Endometrial microvascular endothelial cells (primary cell): ENCODE measurements at regions not wholly inside any gene's neighbourhood (a gene's known extent, or its start where the extent isn't known, plus 50 kb on each side); places are given as distances from the start of the nearest gene placed in this dataset.

Experiments used
- in situ Hi-C: cut with HindIII; loops from 2 replicates; pipeline ENCODE4 v1.10.0; 2017; ENCODE audit warnings: low sequenced_read_pairs, low pct_unique_long_range_greater_than_20kb; ENCODE audit errors: inconsistent ontology term

DNA sequence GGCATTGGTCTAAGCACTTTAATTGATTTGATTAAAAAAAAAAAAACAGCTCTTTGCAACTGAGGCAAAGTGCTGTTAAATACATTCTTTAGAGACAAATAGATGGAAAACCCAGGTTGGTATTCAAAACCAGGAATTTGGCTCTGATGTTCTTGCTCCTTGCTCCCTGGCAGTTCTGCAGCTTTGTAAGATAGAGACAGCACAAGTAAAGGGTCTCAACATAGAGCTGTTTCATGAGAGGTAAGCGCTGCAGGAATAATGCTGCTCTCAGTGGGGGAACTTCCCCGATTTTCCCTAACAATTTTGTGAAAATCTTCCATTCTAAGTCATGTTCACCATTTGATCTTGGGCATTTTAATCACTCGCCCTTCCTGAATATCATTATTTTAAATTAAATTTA lies 479.5 kb upstream of the HS3ST1 start:
- in situ Hi-C loops, result loop anchor here (25.0 kb wide), 1 partner anchor 96 kb away; no protein-coding TSS in a partner anchor

DNA sequence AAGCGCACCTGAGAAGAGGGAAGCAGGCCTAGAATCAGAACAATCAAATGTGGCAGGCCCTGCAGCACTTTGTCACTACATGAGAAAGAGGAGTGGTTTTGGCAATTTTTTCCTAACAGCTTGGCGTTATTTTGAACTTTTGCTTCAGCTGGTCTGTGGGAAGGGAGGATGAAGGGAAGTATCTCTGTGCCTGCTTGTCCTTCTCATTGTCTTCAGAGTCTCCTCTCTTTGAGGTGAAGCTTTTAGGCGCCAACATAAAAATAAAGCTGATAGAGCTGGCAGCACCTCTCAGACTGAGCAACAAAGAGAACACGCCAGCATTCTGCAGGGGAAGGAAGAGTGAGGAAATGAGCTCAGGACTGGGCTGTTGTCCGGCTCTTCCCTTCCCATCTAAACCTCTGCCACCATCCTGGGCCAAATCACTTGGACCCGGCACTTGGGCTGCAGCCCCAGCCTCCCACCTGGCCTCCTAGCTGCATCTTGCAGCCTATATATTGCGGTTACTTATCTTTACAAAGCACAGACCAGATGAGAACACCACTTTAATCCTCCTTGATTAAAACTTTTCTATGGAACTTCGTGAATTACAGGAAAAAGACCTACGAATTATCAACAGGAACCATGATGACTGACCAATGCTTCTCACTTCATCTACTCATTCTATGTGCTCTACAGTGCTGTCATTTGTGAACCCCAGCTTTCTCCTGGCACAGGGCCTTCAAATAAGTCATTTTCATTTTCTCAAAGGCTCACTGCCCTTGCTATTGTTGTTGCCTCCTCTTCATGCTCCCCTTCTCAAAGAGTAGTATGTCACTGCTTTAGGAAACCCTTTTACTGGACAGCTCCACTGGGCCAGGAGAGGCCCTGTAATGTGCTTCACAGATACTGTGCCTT lies 476.4 kb upstream of the HS3ST1 start:
- in situ Hi-C loops, result loop anchor here (25.0 kb wide), 1 partner anchor 93 kb away; no protein-coding TSS in a partner anchor

DNA sequence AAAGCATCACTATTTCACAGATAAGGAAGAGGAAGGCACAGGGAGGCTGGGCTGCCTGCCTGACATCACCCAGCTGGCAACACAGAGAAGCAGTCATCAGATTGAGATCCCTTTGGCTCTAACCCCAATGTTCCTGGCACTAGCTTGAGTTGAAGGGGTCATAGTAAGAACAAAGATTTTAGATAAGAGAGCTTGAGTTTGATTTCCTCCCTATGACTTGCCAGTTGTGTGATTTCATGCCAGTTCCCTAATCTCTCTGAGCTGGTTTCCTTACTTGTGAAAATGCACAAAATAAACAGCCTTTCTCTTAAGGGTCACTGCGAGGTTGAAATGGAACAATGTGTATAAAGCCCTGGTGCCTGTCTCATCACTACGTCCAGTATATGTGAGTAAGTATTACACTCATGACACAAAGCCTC lies 475.4 kb upstream of the HS3ST1 start:
- in situ Hi-C loops, result loop anchor here (25.0 kb wide), 1 partner anchor 92 kb away; no protein-coding TSS in a partner anchor

DNA sequence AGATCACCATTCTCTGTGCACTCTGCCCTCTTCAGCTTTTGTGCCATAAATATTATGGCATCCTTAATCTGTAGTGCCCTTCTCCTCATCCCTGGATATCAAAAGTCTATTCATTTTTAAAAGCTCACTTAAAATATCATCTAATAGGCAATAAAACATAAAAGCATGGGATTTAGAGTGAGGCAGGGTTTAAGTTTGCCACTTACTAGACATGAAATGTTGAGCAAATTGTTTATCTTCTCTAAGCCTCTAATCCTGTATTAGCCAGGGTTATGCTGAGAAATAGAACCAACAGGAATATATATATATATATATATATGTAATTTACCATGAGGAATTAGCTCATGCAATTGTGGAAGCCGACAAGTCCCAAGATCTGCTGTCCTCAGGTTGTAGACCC lies 472.4 kb upstream of the HS3ST1 start:
- in situ Hi-C loops, result loop anchor here (25.0 kb wide), 1 partner anchor 89 kb away; no protein-coding TSS in a partner anchor

DNA sequence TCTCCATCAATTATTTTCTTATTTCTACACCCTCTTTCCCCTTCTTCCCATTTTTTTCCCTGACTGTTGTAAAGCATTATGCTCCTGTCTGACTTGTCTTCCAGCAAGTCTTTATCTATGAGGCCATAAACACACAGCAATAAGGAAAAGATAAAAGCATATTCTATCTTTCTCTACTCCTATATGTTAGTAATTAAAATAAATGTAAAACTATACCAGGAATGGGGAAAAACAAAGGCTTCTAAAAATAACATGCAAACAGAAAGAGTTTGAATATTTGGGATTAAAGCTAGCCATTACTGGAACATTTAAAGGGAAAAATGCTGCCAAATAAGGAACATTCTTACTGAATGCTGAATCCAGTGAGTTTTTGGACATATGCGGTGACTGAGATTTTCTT lies 471.7 kb upstream of the HS3ST1 start:
- in situ Hi-C loops, result loop anchor here (25.0 kb wide), 1 partner anchor 88 kb away; no protein-coding TSS in a partner anchor

DNA sequence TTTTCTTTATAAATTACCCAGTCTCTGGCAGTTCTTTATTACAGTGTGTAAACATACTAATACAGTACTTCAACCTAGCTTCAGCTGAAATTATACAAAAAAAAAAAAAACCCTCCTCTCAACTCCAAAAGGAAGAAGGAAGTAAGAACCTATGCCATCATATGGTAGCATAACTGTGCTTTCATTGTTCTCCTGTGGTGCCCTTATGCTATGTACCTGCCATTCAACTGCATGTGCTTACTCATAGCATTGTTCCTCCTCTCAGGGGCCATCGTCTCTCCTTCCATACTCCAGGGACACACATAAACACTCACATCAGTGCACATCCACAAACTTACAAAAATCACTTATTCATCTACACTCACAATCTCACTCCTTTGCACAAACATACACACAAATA lies 470.1 kb upstream of the HS3ST1 start:
- in situ Hi-C loops, result no loop called here

DNA sequence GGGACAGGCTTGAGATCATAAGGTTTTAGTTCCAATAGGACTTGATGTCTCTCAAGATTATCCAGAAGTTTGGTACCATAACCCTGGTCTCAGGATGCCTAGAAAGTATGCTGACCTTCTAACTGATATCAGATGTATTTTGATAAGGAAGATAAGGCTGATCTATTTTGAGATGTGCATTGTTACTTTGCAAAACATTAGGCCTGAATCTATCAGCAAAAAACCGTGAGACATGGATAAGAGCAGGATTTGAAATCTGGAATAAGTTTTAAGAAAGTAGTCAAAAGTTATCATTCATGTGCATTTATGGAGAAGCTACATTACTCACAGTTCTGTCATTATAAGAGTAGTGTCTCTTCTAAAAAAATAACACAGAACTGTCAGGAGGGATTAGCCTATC lies 467.1 kb upstream of the HS3ST1 start:
- in situ Hi-C loops, result no loop called here

DNA sequence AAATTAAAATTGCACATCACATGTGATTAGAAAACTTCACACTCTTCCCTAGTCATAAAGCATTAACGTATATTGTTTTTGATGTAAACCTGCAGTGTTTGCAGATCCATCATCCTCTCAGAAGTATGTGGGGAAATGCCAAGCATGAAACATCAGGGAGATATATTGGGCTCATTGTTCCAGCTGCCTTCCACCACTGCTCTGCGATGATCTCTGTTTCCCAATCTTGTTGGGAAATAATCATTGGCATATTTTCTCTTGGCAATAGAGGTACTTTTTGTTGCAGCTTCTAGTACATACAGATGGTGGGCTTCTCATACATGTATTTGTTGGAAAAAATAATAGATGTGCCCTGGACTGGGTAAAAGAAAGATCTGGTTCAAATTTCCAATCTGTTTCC lies 466.3 kb upstream of the HS3ST1 start:
- in situ Hi-C loops, result no loop called here

DNA sequence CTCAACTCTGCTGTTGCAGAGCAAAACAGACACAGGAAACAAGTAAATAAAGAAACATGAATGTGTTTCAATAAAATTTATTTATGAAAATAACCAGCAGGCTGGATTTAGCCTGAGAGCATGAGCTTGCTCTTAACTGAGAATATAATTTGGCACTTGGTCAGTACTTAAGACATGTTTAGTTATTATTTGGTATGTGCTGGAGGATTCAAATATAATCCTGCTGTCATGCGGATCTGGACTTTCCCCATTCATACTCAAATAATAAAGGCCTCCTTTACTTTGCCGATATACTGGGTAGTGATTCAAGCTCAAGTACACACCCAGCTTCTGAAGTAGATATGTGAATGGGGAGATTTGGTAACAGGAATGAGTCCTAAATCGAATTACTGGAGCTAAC lies 465.5 kb upstream of the HS3ST1 start:
- in situ Hi-C loops, result no loop called here

DNA sequence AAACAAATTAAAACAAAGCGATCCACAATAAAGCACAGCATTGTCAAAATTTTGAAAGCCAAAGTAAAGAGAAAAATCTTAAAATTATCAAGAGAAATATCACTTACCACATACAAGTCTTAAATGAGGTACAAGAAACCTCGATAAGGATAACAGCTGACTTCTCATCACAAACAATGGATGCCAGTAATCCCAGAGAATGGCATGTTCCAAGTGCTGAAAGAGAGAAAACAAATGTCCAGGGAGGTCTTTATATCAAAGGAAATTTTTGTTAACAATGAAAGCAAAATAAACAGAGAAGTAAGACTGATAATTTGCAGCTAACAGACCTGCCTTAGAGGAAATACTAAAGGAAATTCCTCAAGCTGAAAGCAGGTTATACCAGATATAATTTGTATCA lies 460.4 kb upstream of the HS3ST1 start:
- in situ Hi-C loops, result no loop called here

DNA sequence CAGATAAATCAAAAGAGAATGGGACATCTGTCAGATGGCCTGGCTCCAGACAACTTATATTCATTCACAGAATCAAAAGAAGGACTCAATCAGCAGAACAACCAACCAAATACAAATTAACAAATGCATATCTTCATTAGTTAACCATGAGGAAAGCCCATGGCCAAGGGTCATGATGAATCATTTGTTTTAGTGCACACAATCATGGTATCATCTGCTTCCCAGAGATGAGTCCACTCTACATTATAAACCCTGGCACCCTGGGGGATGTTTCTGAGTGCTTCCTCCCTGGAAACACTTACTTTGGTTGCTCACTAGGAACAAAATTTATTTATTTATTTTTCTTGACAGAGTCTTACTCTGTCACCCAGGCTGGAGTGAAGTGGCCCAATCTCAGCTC lies 453.3 kb upstream of the HS3ST1 start:
- in situ Hi-C loops, result no loop called here

DNA sequence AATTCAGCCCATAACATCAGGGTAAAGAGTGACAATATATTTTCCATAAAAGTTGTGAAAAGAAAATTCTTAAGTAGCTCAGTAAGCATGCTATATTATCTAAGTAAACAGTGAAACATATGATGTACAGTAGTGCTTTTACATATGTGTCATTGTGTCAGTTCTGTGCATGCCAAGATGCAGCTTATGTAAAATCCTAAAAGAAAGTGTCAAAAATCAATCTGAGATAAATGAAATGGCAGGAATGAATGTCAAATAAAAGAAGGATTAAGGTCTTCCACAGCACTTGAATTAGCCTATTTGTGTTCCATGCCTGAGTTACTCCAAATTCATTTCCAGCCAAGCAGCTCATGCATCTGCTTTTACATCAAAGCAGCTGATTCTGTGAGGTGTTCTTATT lies 452.7 kb upstream of the HS3ST1 start:
- in situ Hi-C loops, result no loop called here

DNA sequence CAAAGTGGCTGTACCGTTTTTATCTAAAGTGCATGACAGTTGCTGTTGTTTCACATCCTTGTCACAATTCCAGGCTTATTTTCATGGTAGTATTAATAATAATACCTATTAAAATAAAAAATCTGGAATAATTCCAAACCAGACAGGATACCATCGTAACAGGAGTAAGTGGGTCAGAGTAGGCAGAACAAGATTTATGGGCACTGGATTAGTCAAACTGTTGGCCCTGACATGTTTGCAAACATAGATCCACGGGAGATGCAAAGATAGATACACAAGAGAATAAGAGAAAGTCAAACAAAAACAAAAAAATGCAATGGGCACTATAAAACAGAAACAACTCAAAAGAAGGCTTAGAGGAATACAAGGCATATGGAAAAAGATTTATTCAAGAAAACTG lies 449.5 kb upstream of the HS3ST1 start:
- in situ Hi-C loops, result no loop called here

DNA sequence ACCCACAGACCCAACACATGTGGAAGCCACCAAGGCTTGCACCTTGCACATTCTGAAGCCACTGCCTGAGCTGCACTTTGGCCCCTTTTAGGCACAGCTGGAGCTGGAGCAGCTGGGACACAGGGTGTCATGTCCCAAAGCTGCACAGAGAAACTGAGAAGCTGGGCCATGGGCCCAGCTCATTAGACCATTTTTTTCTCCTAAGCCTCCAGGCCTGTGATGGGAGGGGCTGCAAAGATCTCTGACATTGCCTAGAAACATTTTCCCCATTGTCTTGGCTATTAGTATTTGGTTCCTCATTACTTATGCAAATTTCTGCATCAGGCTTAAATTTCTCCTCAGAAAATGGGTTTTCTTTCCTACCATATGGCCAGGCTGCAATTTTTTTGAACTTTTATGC lies 447.4 kb upstream of the HS3ST1 start:
- in situ Hi-C loops, result no loop called here

DNA sequence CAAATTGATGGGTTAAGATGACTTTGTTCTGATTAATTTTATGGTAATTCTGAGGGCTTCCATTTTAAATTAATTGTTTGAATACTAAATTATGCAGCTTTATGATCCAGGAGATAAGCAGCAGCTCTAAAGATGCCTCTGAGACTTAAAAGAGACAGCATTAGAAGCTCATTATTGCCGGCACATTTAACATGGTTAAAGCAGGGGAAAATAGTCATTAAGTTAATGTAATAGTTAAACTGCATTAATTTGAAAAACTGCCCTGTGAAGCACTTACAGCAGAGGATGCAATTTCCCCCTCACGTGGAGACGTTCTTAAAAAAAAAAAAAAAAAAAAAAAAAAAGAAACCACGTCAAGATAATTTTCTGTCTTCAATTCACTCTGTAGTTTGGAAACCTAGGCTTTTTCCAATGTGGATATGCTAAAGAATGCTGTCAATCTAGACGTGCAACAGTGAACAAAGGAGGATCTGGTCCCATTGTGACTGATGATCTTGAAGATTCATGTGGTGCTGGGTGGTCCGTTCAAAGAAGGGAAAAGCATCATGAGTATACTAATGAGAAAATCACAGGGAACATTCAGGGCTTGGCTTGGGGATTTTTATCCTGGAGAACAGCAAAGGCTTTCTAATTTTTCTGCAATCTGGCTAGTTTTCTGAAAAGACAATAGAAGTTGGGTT lies 440.6 kb upstream of the HS3ST1 start:
- in situ Hi-C loops, result no loop called here

DNA sequence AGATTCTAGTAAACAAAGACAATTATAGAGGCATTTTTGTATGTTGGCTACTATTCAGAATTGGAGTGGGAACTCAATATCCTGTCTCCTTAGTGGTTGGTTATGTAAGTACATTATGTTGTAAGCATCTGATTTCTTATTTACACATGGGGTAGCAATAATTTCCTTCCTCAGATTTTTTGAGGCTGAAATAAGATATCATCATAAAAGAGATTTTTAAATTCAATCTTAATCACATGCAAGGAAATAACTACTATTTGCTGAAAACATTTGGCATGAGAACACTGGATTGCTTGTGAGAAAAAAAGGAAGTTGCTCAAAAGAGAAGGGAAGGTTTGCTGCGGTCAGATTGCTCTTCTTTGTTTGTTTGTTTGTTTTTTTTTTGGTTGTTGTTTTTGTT lies 437.7 kb upstream of the HS3ST1 start:
- in situ Hi-C loops, result no loop called here

DNA sequence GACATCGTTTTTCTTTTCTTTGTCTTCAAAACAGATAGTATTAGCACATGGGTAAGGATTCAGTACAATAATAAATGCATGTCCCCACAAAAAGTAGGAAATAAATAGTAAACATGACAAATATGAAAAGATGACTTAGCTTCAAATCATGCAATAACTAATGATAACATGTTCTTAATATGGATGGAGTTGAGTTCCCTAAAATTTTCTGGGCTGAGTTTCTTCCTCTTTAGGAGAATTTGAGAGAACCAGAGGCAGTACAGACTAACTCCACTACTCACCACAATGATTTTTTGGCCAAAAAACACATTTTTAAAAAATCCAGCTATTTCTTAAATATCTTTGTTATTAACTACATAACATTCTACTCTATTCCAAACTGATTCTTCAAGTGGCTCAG lies 432.3 kb upstream of the HS3ST1 start:
- in situ Hi-C loops, result no loop called here

DNA sequence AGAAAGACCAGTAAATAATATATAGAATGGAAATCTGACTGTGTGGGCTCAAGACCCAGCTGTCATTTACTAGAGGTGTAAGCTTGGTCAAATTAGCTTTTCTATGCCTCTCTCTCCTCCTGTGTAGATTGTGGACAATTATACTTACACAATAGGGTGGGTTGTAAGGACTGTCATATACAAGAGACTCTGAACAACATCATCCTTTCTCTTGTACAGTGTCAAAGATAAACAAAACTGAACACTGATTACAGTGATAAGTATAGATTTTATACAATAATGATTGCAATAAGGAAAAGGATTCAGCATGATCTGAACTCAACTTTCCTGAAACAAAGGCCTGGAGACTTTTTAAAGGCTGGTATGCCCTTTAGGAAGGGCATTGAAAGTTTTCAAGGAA lies 429.2 kb upstream of the HS3ST1 start:
- in situ Hi-C loops, result no loop called here

DNA sequence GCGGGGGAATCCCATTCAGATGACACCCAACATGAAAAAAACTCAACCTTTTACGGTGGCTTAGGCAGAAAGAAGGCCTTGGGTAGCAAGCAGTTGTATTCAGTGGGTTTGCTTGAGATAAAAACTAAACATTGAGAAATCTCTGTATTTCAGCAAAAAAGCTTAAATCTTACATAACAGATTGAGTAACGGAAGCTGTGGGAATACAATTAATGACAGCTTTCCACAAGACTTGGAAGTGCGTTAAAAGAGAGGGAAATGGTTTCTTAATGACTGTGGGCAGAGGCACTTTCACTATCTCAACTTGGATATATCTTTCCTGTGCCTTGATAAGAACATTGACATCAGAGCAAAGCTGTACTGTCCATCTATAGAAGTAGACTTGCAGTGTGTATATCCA lies 418.5 kb upstream of the HS3ST1 start:
- in situ Hi-C loops, result no loop called here

DNA sequence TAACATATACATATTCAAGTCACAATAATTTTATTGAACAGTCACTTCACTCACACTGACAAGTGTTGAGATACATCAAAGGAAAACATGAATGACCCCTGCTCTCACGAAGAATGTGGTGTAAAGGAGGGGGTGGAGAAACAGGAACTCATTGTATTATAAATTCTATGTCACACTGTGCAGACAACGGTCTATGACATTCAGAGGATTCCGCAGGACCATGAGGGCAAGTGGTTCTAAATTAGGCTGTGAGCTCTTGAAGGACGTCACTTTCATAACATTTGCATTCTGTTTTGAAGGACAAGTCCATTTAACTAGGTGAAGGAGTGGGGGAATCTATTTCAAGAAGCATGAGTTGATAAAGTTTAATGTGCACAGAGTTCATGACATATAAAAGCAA lies 415.2 kb upstream of the HS3ST1 start:
- in situ Hi-C loops, result no loop called here
